ENCODE measurements at regions not wholly inside any gene's neighbourhood (a gene's known extent, or its start where the extent isn't known, plus 50 kb on each side); places are given as distances from the start of the nearest gene placed in this dataset.
"Not testable (repeated sequence)": the region's sequence is repeated elsewhere in the genome, so short reads cannot be mapped to it uniquely, and the experiment has no call there.

DNA sequence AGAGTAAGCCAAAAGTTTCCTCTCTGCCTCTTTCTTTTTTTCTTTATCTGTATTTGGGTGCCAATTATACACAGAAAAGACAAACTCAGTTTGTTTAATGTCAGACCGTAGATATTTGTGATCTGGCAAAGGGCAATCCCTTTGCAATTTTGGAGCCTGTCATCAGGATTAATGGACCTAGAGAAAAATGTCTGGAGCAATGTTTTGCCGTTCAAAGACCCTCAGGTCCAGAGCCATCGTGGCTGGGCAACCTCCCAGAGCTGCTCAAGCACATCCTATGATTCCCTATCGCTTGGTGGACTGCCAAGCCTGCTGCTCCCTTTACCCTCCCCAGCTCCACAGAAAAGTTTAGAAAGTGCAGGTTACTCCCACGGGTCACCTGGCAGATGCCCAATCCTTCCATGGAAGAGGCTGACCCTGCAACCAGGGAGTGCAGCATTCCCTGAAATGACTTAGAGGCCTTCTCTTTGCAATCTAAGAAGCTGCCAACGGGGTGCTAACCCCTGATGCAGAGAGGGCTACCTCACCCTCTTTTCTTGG, 112.5 kb upstream of the NGF start:
- FAIRE-seq, result no peak

DNA sequence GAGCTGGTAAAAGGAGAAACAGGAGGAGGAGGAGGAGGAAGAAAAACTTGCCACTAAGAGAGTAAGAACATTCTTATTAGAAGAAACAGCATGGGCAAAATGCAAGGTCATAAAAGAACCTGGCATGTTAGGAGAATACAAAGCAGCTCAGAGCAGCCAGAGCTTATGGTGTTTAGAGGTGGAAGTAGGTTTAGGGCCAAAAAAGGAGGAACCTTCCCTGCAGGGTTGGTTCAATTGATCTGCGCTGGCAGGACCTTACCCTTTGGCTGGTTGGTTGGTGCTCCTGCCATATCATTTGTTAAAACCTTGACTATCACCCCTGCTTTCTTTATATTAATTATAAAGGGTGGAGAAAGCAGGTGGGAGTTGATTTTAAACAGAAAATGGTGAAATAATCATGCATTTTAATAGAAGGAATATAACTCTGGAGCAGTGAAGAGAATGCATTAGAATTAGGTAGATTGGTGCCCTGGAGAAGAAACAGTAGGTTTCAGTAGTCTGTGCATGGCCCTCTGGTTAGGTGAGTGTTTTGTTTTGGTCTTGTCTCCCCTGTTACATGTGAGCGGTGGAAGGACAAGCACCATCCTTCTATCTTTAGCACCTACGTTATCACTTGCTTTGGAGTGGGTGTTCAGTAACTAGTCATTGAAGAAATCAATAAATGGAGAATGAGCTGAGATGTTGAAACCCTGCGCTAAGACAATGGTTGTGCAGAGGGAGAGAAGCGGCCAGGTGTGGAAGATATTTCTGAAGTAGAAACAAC, 110.4 kb upstream of the NGF start:
- FAIRE-seq, result no peak

DNA sequence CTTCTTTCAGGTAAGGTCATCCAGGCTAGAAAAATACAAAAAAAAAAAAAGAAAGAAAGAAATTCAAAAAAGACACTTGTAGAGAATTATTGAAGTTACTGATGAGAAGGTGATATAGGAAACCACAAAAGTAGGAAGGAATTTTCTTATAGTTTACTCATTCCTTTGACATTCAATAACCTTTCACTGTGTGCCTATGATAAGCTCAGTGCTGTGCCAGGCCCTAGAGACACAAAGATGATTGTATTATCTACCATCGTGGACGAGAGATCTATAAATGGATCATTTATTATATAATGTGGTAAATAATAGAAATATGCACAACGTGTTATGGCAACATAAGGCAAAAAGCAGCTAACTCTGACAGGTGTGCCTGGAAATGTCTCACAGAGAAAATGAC, 109.6 kb upstream of the NGF start:
- no peak for FAIRE-seq

DNA sequence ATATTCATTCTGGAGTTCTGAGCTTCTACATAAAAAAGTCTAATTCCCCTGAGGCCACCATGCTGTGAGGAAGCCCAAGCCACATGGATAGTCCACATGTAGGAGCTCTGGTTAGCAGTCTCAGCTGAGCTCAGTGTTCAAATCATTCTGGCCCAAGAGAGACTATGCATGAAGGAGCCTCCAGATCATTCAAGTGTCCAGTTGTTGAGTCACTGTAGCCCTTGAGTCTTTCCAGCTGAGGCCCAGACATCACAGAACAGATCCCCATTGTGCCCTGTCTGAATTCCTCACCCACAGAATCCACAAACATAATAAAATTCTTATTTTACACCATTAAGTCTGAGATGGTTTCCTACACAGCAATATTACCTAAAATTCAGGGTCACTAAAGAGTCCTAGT, 107.0 kb upstream of the NGF start:
- FAIRE-seq, result no peak

DNA sequence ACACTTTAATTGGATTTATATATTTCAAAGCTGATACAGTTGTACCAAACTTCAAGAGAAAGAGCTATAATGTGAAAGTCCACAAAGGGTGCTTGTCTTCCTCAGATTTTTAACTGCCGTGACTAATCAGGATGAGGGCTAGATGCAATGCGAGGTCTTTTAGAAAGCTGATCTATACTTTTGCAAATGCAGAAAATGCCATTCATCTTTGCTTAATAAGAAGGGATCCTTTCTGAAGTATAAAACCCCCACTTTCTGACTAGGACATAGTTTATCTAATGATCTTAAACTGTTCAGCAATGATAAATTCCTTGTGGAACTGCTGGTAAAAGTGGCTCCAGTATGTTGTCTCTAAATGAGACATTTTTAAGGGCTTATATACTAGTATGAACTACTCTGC, 102.7 kb upstream of the NGF start:
- FAIRE-seq, result no peak

DNA sequence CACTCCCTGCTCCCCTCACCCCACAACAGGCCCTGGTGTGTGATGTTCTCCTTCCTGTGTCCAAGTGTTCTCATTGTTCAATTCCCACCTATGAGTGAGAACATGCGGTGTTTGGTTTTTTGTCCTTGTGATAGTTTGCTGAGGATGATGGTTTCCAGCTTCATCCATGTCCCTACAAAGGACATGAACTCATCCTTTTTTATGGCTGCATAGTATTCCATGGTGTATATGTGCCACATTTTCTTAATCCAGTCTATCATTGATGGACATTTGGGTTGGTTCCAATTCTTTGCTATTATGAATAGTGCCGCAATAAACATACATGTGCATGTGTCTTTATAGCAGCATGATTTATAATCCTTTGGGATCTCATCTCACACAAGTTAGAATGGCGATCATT, 101.5 kb upstream of the NGF start:
- FAIRE-seq, result not testable (repeated sequence)

DNA sequence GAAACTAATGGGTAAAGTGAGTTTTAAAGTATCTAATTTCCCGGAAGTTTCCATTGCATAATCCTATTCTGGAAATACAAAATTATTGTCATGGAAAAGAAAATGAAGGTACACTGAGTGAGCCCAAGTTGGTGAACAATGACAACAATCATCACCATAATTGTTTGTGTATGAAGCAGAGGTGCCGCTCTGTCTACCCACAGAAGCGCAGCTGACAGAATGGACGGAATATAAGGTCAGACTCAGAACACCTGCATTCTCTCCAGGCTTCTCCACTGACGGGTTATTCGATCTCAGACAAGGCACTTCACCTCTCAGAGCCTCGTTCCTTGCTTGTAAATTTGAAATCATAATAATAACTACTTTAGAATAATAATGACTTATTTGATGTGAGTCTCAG, 99.1 kb upstream of the NGF start:
- FAIRE-seq, result no peak

DNA sequence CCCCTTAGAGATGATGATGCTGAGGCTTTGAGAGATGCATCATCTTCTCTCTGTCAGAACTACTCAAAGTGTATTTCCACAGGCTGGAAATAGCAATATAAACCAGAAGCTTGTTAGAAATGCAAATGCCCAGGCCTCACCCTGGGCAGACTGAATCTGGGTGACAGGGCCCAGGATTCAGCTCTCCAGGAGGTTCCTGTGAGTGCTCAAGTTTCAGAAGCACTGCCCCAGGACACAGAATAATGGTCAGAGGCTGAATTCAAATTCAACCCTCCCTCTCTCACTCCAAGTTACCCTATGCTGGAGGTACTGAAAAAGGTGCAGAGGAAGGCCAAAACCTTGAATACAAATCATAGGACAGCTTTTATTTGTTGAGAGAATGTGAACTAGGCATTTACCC, 98.5 kb upstream of the NGF start:
- no peak for FAIRE-seq

DNA sequence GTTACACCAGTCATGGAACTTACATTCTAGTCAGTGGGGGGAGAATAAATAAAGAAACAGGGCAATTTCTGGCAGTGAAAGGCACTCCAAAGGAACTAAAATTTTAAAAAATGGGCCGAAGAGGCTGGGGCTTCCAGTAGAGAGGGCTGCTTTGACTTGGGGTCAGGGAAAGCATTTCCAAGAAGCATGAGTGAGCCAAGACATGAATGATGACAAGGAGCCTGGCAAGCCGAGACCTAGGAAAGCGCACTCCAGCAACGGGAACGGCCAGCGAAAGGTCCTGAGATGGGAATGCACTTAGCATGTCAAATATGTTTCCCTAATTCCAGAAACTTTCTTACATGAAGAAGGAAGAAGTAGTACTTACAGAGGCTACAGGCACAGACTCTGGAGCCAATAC, 95.4 kb upstream of the NGF start:
- no peak for FAIRE-seq

DNA sequence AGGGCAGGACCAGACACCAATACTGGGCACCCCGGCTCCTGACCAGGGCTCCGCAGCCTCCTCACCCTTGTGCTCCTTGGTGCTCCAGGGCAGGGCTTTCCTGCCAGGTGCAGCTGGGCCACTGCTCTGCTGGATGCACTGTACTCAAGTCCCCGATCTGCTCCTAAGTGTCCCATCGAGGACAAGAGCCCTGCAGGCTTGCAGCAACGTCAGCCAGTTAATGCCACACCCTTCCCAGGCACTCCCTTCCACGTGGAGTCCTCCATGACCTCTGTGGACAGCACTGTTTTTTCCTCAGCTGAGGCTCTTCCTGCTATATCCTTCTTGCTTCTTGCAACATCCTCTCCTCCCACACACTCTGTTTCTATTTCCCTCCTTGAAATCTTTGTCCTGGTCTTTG, 94.0 kb upstream of the NGF start:
- no peak for FAIRE-seq

DNA sequence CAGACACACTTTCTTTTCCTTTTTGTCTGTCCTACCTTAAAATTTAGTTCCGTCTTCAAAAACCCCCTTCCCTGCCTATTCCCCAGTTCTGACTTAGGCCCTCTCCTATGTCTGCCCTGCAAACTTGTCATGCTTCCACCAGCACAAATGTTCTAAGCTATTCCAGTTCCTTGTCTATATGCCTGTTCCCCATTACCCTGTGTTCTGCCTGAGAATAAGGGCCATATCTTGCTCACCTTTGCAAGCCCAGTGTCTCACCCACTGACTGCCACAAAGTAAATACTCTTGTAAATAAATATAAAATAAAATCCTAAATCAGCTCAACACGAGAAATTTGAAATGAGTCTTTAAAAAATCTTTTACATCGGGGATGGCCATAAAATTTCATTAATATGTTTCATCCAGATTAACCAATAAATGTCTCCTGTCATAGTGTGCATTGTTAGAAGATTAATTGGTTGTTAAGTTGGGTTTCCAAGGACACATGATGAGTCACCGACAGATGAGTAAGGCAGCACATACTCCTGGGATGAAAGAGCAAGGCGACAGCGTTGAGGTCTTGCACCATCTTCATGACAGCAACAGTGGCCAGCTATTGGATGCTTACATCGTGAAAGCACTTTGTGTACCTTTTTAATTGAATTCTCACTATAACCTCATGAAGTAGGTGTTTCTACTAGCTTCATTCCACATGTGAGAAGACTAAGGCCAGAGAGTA, 92.6 kb upstream of the NGF start:
- no peak for FAIRE-seq

DNA sequence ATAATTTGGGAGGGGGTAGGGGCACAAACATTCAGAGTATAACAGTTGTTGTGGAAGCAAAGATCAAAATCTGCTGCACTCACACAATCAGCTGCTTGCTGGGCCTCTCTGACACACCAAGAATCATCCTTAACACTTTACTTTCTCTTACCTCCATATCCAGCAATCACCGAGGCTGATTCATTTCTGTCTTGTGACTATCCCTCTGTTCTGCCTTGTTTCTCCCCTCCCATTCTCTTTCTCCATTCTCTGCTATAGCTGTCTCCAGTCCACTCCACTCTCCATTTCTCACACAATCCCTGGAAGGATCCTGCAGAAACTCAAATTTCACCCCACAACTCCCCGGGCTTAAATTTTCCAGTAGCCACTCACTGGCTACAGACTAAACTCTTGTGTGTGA, 91.8 kb upstream of the NGF start:
- no peak for FAIRE-seq

DNA sequence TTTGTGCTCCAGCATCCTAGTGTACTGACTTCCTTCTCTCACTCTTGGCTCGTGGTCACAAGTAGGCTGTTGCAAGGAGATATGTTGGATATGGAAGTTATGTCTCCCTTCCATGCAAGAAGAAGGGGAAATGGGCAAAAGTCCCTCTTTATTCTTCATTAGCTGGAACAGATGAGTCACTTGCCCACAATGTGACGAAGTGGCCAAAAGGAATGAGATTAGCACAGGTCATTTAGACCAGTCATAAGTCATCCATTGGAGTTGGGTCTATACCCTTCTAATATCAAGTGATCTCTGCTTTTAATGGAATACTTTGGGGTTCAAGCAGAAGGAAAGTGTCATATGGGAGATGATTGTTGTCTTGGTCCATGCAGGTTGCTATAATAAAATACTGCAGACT, 91.2 kb upstream of the NGF start:
- no peak for FAIRE-seq

DNA sequence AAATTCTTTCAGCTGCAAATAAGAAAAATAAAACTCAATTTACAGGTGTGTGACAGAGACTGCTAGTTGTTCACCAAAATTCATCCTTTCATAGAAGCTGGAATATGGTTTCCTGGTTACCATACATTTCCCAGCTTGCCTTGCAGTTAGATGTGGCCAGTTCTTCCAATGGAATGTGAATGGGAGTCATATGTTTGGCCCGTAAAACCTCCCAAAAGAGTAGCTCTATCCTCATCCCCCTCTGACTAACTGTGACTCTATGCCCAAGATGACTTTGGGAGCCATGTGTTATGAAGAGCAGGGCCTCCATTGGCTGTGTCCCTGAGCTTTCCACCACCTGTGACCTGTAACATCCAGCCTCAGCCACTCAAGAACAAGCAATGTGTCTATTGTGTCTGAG, 90.6 kb upstream of the NGF start:
- FAIRE-seq, result no peak

DNA sequence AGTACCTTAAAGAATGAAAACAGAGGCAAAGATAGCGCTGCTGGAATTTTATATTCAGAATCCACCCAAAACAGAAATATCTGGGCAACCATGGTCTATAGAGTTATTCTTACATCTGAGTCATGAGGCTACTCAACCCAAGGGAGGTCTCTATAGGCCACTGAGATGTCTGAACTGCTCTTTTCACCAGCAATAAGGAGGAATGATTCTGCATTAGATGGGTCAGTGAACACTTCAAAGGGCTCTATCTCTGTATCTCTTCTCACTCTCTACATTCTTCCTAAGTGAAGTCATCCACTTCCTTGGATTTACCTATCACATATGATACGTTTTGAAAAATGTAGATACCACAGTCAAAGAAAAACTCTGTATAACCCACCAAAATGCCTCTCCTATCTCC, 90.2 kb upstream of the NGF start:
- FAIRE-seq, result no peak

DNA sequence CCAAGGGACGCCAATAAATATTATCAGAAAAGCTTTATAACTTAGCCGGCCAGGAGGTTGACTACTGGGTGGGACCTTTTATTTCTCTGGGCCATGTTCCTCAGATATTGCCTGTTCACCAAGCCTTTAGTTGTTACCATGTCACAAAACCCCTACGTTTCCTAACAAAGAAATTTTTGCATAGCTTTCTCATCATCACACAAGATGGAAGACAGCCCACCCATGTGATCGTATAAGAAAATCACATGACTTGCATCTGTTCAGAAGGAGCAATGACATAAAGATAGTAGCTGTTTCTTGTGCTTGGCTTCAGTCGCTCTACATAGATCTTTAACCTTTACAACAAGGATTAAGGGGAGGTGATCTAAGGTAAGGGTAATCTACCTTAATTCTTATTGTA, 88.9 kb upstream of the NGF start:
- no peak for FAIRE-seq

DNA sequence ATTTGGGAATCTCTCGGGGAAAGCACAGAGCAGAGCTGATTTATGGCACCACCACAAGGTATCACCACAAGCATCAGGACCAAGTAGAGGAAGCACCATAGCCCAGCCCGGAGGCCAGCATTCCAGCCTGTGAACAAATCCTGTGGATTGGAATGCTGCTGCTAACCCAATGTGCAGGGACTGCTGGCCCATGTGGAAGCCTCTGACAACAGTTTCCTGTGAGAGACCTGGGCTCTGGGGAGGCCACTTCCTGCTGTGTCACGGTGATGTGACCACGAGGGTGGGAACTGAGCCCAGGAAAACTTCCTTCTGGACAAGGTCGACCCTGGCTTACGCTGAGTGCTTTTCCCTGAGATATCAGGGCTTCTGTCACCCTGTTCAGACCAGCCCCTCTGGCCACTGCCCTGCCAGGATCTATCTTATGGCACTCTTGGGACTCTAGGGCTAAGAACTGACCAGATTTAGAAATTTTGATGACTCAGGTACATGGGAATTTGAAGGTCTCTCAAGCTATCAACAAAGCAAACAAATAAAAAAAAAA, 88.3 kb upstream of the NGF start:
- no peak for FAIRE-seq

DNA sequence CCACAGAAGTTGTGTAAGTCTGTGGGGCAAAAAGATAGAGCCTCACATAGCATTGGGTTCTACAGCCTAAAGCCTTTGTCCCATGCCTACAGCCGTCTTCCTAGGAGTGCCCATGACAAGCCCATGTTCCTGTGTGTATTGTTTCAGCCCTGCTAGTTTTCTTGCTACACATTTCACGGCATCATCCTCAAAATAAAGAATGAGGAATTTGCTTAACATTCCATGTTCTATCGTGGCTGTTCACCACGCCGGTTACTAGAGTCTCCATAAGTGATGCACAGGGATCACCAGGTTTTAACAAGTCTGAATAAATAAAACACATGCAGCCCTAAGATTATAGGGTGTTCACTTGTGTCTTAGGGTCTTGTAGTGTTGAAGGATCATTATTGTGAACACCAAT, 87.4 kb upstream of the NGF start:
- FAIRE-seq, result no peak

DNA sequence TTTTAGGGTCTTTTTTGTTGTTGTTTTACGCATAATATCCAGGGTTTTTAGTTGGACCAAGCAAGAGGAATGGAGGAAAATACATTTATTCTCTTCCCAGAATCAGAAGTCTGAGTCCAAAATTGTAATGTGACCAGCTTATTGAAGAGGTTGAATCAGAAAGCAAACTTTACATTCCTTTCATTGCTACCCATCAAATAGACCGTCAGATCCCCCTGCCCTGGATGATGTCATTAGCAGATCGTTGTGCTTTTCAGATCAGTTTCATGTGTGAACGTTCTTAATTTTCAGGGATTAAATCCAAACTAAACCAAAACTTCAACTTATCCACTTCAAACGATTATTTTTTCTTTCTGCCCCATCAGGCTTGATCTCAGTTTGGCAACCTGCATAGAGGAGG, 85.7 kb upstream of the NGF start:
- no peak for FAIRE-seq

DNA sequence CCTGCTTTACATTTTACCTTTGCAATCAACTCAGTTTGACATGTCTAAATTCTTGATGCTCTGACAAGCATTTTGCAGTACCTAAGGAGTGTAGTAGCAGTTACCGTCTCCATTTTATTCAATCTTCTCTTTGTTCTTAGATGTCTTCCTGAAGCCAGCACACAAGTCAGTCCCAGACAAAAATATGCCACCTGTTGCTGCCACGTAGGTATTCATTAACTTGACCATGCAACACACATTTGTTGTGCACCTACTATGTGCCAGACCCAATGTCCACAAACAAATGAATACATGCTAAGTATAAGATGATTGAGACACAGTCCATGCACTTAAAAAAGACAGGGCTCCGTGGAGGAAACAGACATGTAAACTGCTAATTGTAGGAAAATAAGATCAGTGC, 81.5 kb upstream of the NGF start:
- no peak for FAIRE-seq

DNA sequence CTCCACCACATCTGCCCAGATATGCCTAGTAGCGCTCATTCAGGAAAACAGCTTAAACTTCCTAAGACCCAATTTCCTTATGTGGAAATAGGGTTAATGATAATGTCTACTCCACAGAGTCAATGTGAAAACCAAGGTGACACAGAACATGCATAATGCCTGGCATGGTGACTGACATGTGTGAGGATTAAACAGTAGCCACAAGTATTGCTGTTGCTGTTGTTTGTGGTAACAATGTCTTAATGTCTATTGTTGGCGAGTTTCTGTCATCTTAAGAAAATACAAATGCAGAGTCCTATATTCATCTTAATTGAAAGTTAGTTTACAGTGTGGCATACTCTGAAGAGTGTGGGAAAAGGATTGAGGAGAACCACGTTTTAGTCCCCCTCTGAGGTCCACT, 75.6 kb upstream of the NGF start:
- no peak for FAIRE-seq

DNA sequence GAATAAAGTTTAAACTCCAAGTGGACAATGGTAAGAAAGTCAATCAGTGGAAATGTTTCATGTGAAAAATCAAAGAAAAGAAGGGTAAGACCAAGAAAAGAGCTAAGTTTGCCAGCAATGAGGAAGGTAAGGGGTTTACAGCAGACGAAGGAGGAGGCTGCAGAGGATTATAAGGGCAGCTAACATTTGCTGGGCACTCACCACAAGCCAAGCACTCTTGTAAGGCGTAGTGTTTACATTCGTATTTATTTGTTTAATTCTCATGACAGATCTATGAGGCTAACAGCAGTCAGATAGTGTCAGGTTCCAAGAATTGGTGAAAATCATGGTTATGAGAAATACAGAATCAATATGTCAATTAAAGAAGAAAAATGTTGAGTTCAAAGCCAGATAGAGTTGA, 75.2 kb upstream of the NGF start:
- FAIRE-seq, result no peak

DNA sequence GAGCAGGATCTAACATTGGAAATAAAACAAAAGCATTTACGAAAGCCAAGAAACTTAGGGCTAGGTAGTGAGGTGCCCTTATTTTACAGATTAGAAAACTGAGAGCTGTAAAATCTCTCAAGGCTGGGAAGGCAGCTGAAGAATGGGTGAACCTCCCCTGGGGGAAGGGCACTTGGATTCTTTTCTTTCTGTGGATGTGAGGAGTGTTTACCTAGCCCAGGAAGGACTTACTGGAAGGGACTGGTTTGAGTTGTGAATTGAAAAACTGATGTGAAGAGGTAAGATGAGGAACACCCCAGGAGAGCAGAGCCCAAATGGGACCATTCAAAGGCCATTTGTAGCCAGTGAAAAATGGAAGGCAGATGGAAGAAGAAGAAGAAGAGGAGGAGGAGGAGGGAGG, 74.7 kb upstream of the NGF start:
- FAIRE-seq, result no peak

DNA sequence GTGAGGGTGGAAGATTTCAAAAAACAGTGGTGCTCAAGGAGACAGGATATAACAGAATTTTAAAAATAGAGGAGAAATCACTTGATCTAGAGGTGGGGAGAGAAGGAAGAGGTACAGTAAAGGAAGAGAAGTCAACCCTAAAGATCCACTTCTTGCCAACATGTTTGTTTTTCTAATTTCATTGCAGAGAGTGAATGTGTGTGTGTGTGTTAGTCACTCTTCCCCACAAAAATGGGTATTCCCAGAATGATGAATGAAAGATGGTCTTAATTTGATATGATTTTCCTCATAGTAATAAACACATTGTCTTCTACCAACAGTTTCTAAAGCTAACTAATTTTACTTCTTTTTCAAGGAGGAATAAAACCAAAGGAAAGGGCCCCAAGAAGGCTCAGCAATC, 74.2 kb upstream of the NGF start:
- FAIRE-seq, result no peak

Measured in endometrium (tissue), 2 donors.